GM23338 (cell line): ENCODE measurements at regions not wholly inside any gene's neighbourhood (a gene's known extent, or its start where the extent isn't known, plus 50 kb on each side); places are given as distances from the start of the nearest gene placed in this dataset.

Experiments
- TF ChIP-seq, protein P1 (sequence below), 2 experiments: fragments of 200-600 bp in 1 of 2; sonication (generic) in 1 of 2; conservative IDR thresholded peaks; 2 replicates each; pipeline versions ENCODE4 v1.5.1 to v1.6.1; 2016 to 2017; ENCODE audit warnings: antibody characterized with exemption in 2 of 2, low read depth in 2 of 2, mild to moderate bottlenecking in 2 of 2, moderate library complexity in 1 of 2
- TF ChIP-seq, protein P2 (sequence below): IDR thresholded peaks from one replicate; pipeline ENCODE4 v1.6.1; 2018; ENCODE audit warnings: antibody characterized with exemption; ENCODE audit not compliant: unreplicated experiment

DNA sequence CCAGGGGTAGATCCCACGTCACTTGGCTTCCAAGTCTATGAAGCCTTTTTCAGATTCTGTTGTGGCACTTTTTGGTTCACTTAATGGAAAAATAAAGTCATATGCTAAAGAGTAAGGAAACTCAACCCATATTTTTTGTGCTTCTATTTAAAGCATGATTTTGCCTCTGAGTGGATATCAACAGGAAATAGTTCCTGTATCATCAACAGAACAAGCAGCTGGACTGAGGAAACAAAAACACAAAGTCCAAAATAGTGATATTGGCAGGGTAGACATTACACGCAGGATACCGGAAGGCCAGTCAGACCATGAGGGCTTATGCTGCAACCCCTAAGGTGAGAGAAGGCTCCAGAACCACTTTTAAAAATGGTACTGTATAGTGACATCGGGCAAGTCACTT is 248.3 kb upstream of the ANO5 start:
- TF ChIP-seq, protein P1, sequence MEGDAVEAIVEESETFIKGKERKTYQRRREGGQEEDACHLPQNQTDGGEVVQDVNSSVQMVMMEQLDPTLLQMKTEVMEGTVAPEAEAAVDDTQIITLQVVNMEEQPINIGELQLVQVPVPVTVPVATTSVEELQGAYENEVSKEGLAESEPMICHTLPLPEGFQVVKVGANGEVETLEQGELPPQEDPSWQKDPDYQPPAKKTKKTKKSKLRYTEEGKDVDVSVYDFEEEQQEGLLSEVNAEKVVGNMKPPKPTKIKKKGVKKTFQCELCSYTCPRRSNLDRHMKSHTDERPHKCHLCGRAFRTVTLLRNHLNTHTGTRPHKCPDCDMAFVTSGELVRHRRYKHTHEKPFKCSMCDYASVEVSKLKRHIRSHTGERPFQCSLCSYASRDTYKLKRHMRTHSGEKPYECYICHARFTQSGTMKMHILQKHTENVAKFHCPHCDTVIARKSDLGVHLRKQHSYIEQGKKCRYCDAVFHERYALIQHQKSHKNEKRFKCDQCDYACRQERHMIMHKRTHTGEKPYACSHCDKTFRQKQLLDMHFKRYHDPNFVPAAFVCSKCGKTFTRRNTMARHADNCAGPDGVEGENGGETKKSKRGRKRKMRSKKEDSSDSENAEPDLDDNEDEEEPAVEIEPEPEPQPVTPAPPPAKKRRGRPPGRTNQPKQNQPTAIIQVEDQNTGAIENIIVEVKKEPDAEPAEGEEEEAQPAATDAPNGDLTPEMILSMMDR (conservative IDR thresholded peaks at IDR 0.05; ENCODE audit: low read depth in 2 of 2) = no peak
- TF ChIP-seq, protein P2, sequence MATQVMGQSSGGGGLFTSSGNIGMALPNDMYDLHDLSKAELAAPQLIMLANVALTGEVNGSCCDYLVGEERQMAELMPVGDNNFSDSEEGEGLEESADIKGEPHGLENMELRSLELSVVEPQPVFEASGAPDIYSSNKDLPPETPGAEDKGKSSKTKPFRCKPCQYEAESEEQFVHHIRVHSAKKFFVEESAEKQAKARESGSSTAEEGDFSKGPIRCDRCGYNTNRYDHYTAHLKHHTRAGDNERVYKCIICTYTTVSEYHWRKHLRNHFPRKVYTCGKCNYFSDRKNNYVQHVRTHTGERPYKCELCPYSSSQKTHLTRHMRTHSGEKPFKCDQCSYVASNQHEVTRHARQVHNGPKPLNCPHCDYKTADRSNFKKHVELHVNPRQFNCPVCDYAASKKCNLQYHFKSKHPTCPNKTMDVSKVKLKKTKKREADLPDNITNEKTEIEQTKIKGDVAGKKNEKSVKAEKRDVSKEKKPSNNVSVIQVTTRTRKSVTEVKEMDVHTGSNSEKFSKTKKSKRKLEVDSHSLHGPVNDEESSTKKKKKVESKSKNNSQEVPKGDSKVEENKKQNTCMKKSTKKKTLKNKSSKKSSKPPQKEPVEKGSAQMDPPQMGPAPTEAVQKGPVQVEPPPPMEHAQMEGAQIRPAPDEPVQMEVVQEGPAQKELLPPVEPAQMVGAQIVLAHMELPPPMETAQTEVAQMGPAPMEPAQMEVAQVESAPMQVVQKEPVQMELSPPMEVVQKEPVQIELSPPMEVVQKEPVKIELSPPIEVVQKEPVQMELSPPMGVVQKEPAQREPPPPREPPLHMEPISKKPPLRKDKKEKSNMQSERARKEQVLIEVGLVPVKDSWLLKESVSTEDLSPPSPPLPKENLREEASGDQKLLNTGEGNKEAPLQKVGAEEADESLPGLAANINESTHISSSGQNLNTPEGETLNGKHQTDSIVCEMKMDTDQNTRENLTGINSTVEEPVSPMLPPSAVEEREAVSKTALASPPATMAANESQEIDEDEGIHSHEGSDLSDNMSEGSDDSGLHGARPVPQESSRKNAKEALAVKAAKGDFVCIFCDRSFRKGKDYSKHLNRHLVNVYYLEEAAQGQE = no peak
